ENCODE measurements at regions not wholly inside any gene's neighbourhood (a gene's known extent, or its start where the extent isn't known, plus 50 kb on each side); places are given as distances from the start of the nearest gene placed in this dataset.

DNA sequence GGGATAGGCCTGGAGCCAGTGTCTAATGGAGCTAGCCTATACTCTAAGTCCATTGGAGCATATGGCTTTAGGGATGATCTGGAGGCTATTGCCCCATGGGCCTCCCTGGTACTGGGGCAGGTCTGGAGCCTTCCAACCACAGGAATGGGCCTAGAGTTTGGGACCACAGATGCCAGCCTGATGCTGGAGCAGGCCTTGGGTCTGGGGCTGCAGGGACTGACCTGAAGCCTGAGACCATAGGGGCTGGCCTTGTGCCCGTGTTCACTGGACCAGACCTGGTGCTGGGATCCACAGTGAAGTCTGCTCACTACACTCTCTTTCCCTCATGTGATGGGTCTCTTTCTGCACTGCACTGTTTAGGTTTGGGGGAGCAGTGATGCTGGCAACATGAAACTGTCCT lies 95.0 kb downstream of the KLHL28 start:
- Histone ChIP-seq H3K9ac (ENCODE audit: insufficient read depth in 1 of 2, low read depth in 2 of 2, low read length in 2 of 2) (no peak overlapping the region), H3K9me3 (replicated peaks; ENCODE audit: control insufficient read depth, insufficient read depth, low read depth, low read length) (no peaks in the 10 kb centered on the region), H3K79me2 (ENCODE audit: control insufficient read depth, insufficient read depth, low read length) (no peaks in the 10 kb centered on the region), H3K4me1 (replicated peaks in 1 of 2; ENCODE audit: control insufficient read depth in 2 of 2, insufficient read depth in 2 of 2, low read length in 2 of 2) (no peaks in the 10 kb centered on the region), H3K9me1 (ENCODE audit: control insufficient read depth, insufficient read depth, low read length) (no peaks in the 10 kb centered on the region), H3K36me3 (ENCODE audit: control insufficient read depth, insufficient read depth, low read length) (no peaks in the 10 kb centered on the region), H4K20me1 (replicated peaks; ENCODE audit: control insufficient read depth, insufficient read depth, low read length) (no peaks in the 10 kb centered on the region), H3K4me2 (ENCODE audit: insufficient read depth, low read length) (no peak overlapping the region), H3K4me3 (no peak overlapping the region), H3K27me3 (ENCODE audit: control insufficient read depth in 2 of 2, insufficient read depth in 2 of 2, low read length in 2 of 2) (no peaks in the 10 kb centered on the region), H3K27ac (ENCODE audit: extremely low read depth, low read depth, low read length) (no peak overlapping the region), H2AFZ (ENCODE audit: low read depth, low read length) (no peak overlapping the region)
- intact Hi-C loops (cut with micrococcal nuclease) = no loop called here
- BruUV-seq (replicated peaks) = no TSS peak
- FAIRE-seq (no peak), ATAC-seq (no peak), DNase-seq (ENCODE audit: extremely low read depth in 1 of 4, low spot score in 3 of 4) (no peak)
- in situ Hi-C loops (cut with MboI) = no loop called here
- WGBS (ENCODE audit: insufficient coverage, low coverage, missing lambda C conversion rate) = 0% methylated on average over 1 of the region's 1 CpG
- POLR2A ChIA-PET = no interaction called here
- TF ChIP-seq SMARCC2 (IDR thresholded peaks at IDR 0.05; ENCODE audit: low read depth) = no peak
- TF ChIP-seq SOX6 (IDR thresholded peaks at IDR 0.05) = no peak
- TF ChIP-seq ZNF282 (CRISPR knock-in tag; IDR thresholded peaks at IDR 0.05) = no peak
- TF ChIP-seq ARID1B (IDR thresholded peaks at IDR 0.05) = no peak
- TF ChIP-seq DIDO1 (tag; IDR thresholded peaks at IDR 0.05; ENCODE audit: low read depth) = no peak
- no peak for TF ChIP-seq ZNF717 (CRISPR knock-in tag; IDR thresholded peaks at IDR 0.05)
- TF ChIP-seq U2AF1 (optimal IDR thresholded peaks at IDR 0.05; ENCODE audit: low read depth, low read length) = no peak
- no peak for TF ChIP-seq OTX1 (CRISPR knock-in tag; IDR thresholded peaks at IDR 0.05)
- TF ChIP-seq ZFP36 (IDR thresholded peaks at IDR 0.05; ENCODE audit: low read depth, low read length, partially characterized antibody) = no peak
- TF ChIP-seq ZNF316 (IDR thresholded peaks at IDR 0.05) = no peak
- CTCF ChIA-PET (ENCODE audit: low intra/inter-chr PET ratio) = no interaction called here

DNA sequence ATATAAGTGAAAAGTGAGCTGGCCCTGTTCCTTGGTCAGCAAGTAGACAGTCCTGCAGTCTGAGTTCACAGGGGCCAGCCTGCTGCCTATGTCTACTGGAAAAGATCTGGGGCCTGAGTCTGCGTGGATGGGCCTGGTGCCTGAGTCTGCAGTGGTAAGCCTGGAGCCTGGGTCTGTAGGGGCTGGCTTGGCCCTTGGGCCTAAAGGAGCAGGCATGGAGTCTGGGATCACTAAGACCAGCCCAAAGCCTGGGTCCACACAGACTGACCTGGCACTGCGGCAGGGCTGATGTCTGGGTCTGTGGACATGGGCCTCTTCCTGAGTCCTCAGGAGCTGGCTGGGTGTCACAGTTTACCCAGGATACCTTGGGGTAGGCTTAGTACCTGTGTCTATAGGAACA lies 95.4 kb downstream of the KLHL28 start:
- no peaks in the 10 kb centered on the region for H3K4me1 ChIP-seq (replicated peaks in 1 of 2; ENCODE audit: control insufficient read depth in 2 of 2, insufficient read depth in 2 of 2, low read length in 2 of 2)
- H3K9me1 ChIP-seq (ENCODE audit: control insufficient read depth, insufficient read depth, low read length) = no peaks in the 10 kb centered on the region
- H3K9ac ChIP-seq (ENCODE audit: insufficient read depth in 1 of 2, low read depth in 2 of 2, low read length in 2 of 2) = no peak overlapping the region
- DNase-seq (ENCODE audit: extremely low read depth in 1 of 4, low spot score in 3 of 4) (no peak), ATAC-seq (no peak), FAIRE-seq (no peak)
- intact Hi-C loops (cut with micrococcal nuclease) = no loop called here
- no peaks in the 10 kb centered on the region for H4K20me1 ChIP-seq (replicated peaks; ENCODE audit: control insufficient read depth, insufficient read depth, low read length)
- no peak overlapping the region for H3K27ac ChIP-seq (ENCODE audit: extremely low read depth, low read depth, low read length)
- no peak overlapping the region for H3K4me3 ChIP-seq
- H3K36me3 ChIP-seq (ENCODE audit: control insufficient read depth, insufficient read depth, low read length) = no peaks in the 10 kb centered on the region
- H3K4me2 ChIP-seq (ENCODE audit: insufficient read depth, low read length) = no peak overlapping the region
- no peaks in the 10 kb centered on the region for H3K27me3 ChIP-seq (ENCODE audit: control insufficient read depth in 2 of 2, insufficient read depth in 2 of 2, low read length in 2 of 2)
- no peaks in the 10 kb centered on the region for H3K79me2 ChIP-seq (ENCODE audit: control insufficient read depth, insufficient read depth, low read length)
- H2AFZ ChIP-seq (ENCODE audit: low read depth, low read length) = no peak overlapping the region
- in situ Hi-C loops (cut with MboI) = no loop called here
- ChIA-PET CTCF (ENCODE audit: low intra/inter-chr PET ratio) (no interaction called here), POLR2A (no interaction called here)
- WGBS (ENCODE audit: insufficient coverage, low coverage, missing lambda C conversion rate) = 25% methylated on average over 1 of the region's 2 CpGs
- no peaks in the 10 kb centered on the region for H3K9me3 ChIP-seq (replicated peaks; ENCODE audit: control insufficient read depth, insufficient read depth, low read depth, low read length)
- BruUV-seq (replicated peaks) = no TSS peak
- TF ChIP-seq, protein P1, sequence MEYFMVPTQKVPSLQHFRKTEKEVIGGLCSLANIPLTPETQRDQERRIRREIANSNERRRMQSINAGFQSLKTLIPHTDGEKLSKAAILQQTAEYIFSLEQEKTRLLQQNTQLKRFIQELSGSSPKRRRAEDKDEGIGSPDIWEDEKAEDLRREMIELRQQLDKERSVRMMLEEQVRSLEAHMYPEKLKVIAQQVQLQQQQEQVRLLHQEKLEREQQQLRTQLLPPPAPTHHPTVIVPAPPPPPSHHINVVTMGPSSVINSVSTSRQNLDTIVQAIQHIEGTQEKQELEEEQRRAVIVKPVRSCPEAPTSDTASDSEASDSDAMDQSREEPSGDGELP (CRISPR knock-in tag; IDR thresholded peaks at IDR 0.05; ENCODE audit: borderline replicate concordance) = no peak
- no peak for TF ChIP-seq ZBTB7A (IDR thresholded peaks at IDR 0.05; ENCODE audit: borderline replicate concordance, control insufficient read depth, low read depth, low read length)
- TF ChIP-seq HMGN3 (IDR thresholded peaks at IDR 0.05; ENCODE audit: borderline replicate concordance, extremely low read depth, insufficient read length, low read depth, low read length) = no peak
- TF ChIP-seq NFE2 (IDR thresholded peaks at IDR 0.05; ENCODE audit: low read depth) = no peak
- no peak for TF ChIP-seq BRF1 (IDR thresholded peaks at IDR 0.05; ENCODE audit: borderline replicate concordance, extremely low read depth, insufficient read length)
- TF ChIP-seq SOX6 (IDR thresholded peaks at IDR 0.05) = no peak
- no peak for TF ChIP-seq ELF2 (CRISPR knock-in tag; IDR thresholded peaks at IDR 0.05)
- TF ChIP-seq EP400 (IDR thresholded peaks at IDR 0.05) = no peak
- TF ChIP-seq ZNF23 (CRISPR knock-in tag; IDR thresholded peaks at IDR 0.05) = no peak
- no peak for TF ChIP-seq CBFA2T3 (IDR thresholded peaks at IDR 0.05)
- TF ChIP-seq PHB (CRISPR knock-in tag; IDR thresholded peaks at IDR 0.05) = no peak
- no peak for TF ChIP-seq PML (IDR thresholded peaks at IDR 0.05; ENCODE audit: low read length)

All from K562 (cell line).